Bronchial epithelial cell (primary cell): ENCODE measurements at regions not wholly inside any gene's neighbourhood (a gene's known extent, or its start where the extent isn't known, plus 50 kb on each side); places are given as distances from the start of the nearest gene placed in this dataset.

Source experiments
- DNase-seq: peaks from one replicate; pipeline ENCODE4 v3.0.0-alpha.2; 2010; ENCODE audit warnings: low read depth
- FAIRE-seq: peaks from 2 replicates; lab custom pipeline; 2011; peaks lifted over from hg19 to GRCh38; lab: Jason Lieb, UNC
- H3K27me3 ChIP-seq: 2 replicates; pipeline ENCODE4 v1.5.1; 2011; ENCODE audit warnings: low read length; ENCODE audit not compliant: control insufficient read depth, insufficient read depth
- H3K36me3 ChIP-seq: 2 replicates; pipeline ENCODE4 v1.5.1; 2011; ENCODE audit warnings: low read length; ENCODE audit not compliant: control insufficient read depth, insufficient read depth
- H3K4me3 ChIP-seq: 2 replicates; pipeline ENCODE4 v1.5.1; 2011; ENCODE audit warnings: mild to moderate bottlenecking, low read depth, low read length, control low read depth
- TF ChIP-seq, protein P1 (sequence below): IDR thresholded peaks from 2 replicates; pipeline ENCODE4 v1.5.1; 2011; ENCODE audit warnings: mild to moderate bottlenecking, moderate library complexity, low read length, control low read depth, inconsistent platforms; ENCODE audit not compliant: insufficient read depth, severe bottlenecking

DNA sequence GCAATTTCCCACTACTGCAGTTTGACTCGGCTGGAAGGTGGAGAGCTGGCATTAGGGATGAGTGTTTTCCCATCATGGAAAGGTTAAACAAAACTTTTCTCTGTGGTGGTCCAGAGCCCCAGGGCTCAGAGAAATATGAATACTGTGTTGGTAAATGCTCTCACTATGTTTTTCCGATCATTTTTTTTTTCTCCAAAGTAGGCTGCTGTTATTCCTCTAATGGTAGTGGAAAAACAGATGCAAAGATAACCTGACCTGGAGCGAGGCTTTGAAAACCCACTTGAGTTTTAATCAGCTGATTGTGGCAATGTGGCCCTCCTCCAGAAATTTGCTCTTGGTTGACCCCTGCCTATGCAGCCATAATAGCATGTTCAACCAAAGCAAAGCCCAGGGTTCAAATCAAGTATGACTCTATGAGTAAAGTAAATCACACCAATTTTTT, 320.8 kb upstream of the CTNNB1 start:
- Histone ChIP-seq H3K4me3 (no peak overlapping the region), H3K27me3 (no peaks in the 10 kb centered on the region), H3K36me3 (no peaks in the 10 kb centered on the region)
- DNase-seq (no peak), FAIRE-seq (no peak)
- TF ChIP-seq, protein P1, sequence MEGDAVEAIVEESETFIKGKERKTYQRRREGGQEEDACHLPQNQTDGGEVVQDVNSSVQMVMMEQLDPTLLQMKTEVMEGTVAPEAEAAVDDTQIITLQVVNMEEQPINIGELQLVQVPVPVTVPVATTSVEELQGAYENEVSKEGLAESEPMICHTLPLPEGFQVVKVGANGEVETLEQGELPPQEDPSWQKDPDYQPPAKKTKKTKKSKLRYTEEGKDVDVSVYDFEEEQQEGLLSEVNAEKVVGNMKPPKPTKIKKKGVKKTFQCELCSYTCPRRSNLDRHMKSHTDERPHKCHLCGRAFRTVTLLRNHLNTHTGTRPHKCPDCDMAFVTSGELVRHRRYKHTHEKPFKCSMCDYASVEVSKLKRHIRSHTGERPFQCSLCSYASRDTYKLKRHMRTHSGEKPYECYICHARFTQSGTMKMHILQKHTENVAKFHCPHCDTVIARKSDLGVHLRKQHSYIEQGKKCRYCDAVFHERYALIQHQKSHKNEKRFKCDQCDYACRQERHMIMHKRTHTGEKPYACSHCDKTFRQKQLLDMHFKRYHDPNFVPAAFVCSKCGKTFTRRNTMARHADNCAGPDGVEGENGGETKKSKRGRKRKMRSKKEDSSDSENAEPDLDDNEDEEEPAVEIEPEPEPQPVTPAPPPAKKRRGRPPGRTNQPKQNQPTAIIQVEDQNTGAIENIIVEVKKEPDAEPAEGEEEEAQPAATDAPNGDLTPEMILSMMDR = no peak

DNA sequence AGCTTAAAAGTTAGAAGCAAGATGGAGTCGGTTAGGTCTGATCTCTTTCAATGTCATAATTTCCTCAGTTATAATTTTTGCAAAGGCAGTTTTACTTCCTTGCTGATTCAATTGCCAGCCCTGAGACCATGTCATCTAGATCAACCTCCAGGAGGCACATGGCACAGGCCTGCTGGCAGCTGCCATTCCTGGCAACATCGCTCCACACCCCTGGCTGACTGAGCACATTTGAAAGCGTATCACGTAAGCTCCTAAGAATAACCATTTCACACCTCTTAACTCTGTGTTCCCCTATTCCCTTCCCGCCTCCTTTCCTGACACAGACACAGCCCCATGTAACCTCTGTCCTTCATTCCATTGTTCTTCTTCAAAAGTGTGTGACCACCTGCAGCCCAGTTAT, 313.9 kb upstream of the CTNNB1 start:
- no peak for FAIRE-seq
- DNase-seq = no peak
- Histone ChIP-seq H3K4me3 (no peak overlapping the region), H3K27me3 (no peaks in the 10 kb centered on the region), H3K36me3 (no peaks in the 10 kb centered on the region)
- TF ChIP-seq, protein P1 = no peak

DNA sequence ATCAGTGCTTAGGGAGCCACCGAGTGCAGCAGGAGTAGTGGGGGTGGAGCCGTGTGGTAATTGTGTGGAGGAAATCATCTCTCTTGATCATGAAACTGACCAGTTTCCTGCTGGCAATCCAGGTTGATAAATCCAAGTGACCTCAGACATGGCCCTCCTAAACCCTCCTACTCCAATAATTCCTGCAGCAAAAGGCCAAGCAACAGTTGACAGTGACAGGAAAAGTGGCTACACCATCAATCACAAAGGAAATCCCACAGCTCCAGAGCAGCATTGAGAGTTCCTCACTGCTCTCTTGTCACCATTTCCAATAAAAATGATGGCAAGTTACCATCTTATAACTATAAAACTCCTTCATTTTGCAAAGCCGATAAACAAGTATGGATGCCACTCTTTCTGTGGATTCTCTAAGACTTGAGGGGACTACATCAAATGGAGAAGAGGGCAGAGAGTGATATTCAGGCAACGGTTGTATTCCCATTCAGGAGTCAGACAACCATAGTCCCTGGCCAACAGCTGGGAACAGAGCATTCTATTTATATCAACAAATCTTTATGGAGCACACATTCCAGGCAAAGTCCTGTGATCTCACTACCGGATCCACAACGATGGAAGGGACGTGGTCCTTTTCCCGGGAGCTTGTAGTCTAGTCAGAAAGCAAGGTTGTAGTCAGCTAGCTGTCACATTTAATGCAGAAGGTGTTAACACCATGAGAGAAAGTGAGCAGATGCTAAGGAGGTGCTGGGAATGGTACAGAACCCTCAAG, 312.5 kb upstream of the CTNNB1 start:
- DNase-seq (no peak), FAIRE-seq (peak; percentile 13)
- TF ChIP-seq, protein P1 = no peak
- Histone ChIP-seq H3K36me3 (no peaks in the 10 kb centered on the region), H3K27me3 (no peaks in the 10 kb centered on the region), H3K4me3 (no peak overlapping the region)

DNA sequence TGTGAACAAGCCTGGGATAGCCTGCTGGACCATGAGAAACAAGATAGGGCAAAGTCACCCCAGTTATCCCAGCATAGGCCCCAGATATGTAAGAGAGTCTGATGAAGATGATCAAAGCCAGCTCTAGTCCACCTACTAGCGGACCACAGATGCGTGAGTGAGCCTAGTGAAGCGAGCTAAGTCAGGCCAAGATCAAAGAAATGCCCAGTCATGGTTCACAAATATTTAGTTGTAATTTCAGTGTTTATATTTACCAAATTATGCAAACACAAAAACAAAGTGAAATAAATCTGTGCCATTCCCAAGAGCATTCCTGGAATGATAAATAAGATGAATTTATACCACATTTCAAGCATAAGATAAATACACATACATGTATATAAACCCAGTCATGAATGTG, 308.1 kb upstream of the CTNNB1 start:
- FAIRE-seq (no peak), DNase-seq (no peak)
- Histone ChIP-seq H3K4me3 (no peak overlapping the region), H3K36me3 (no peaks in the 10 kb centered on the region), H3K27me3 (no peaks in the 10 kb centered on the region)
- TF ChIP-seq, protein P1 = no peak

DNA sequence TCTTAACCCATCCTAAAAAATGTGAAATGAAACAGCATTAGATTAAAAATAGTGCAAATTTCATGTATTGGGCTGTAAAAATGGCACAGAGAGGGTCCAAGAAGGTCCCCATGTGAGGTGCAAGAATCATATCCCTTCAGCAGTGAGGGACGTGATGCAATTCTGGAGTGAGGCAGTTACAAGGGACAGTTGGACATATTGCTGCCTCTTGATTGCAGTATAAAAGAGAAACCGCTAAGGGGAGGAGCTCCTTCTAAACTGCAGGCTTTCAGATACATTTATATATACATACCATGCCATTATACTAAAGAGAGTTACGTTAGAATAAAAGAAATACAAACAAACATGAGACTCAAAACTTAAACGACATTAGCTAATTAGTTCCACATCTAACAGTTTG, 304.2 kb upstream of the CTNNB1 start:
- FAIRE-seq (no peak), DNase-seq (no peak)
- Histone ChIP-seq H3K4me3 (no peak overlapping the region), H3K27me3 (no peaks in the 10 kb centered on the region), H3K36me3 (no peaks in the 10 kb centered on the region)
- TF ChIP-seq, protein P1 = no peak
